Testis (tissue), 2 donors: ENCODE measurements at regions not wholly inside any gene's neighbourhood (a gene's known extent, or its start where the extent isn't known, plus 50 kb on each side); places are given as distances from the start of the nearest gene placed in this dataset.

Source experiments
- CTCF ChIP-seq, 3 experiments: fragments of 450-650 bp in 2 of 3; fragments of 200-600 bp in 1 of 3; sonication (generic) in 1 of 3; IDR thresholded peaks; one replicate each; pipeline ENCODE4 v1.5.1; 2016 to 2019; ENCODE audit warnings: antibody characterized with exemption in 3 of 3, mild to moderate bottlenecking in 2 of 3, moderate library complexity in 1 of 3
- POLR2A ChIP-seq: fragments of 450-650 bp; IDR thresholded peaks from one replicate; pipeline ENCODE4 v1.6.1; 2017; ENCODE audit warnings: antibody characterized with exemption, mild to moderate bottlenecking, moderate library complexity

- no peak for TF ChIP-seq CTCF (IDR thresholded peaks at IDR 0.05)
- no peak for TF ChIP-seq POLR2A
Observed at GRCh38 chr21:32136546-32136945, 142.3 kb downstream of the MIS18A start.
